ENCODE measurements at regions not wholly inside any gene's neighbourhood (a gene's known extent, or its start where the extent isn't known, plus 50 kb on each side); places are given as distances from the start of the nearest gene placed in this dataset.

DNA sequence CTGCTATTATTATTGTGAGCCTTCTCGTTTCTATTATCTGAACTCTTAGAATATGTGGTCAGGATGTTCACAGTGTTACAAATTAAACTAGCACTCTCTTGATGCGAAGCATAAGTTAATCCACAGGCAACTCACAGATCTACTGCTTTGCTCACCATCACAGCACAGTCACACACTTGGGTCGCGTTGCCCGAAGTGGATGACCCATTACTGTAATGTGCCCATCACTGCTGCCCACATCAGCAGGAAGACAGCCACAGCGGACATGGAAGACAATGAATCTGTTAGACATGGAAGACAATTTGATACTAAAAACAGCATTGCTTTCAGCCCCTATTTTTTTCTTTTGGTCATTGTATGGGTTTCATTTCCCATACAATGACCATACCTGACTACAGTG, 216.4 kb upstream of the B3GAT1 start:
- TF ChIP-seq, protein P1, sequence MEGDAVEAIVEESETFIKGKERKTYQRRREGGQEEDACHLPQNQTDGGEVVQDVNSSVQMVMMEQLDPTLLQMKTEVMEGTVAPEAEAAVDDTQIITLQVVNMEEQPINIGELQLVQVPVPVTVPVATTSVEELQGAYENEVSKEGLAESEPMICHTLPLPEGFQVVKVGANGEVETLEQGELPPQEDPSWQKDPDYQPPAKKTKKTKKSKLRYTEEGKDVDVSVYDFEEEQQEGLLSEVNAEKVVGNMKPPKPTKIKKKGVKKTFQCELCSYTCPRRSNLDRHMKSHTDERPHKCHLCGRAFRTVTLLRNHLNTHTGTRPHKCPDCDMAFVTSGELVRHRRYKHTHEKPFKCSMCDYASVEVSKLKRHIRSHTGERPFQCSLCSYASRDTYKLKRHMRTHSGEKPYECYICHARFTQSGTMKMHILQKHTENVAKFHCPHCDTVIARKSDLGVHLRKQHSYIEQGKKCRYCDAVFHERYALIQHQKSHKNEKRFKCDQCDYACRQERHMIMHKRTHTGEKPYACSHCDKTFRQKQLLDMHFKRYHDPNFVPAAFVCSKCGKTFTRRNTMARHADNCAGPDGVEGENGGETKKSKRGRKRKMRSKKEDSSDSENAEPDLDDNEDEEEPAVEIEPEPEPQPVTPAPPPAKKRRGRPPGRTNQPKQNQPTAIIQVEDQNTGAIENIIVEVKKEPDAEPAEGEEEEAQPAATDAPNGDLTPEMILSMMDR (IDR thresholded peaks at IDR 0.05), result no peak
- TF ChIP-seq POLR2A (IDR thresholded peaks at IDR 0.05), result no peak

Measured in uterus (tissue), 2 donors.